ENCODE measurements at regions not wholly inside any gene's neighbourhood (a gene's known extent, or its start where the extent isn't known, plus 50 kb on each side); places are given as distances from the start of the nearest gene placed in this dataset.

GRCh38 chr3:105199217-105199616, 167.5 kb upstream of the ALCAM start:
- TF ChIP-seq CTCF (IDR thresholded peaks at IDR 0.05) (no peak), POLR2A (IDR thresholded peaks at IDR 0.05) (no peak), POLR2AphosphoS5 (IDR thresholded peaks at IDR 0.05) (no peak)

Data from sigmoid colon (tissue), 4 donors.